ENCODE measurements at regions not wholly inside any gene's neighbourhood (a gene's known extent, or its start where the extent isn't known, plus 50 kb on each side); places are given as distances from the start of the nearest gene placed in this dataset.

DNA sequence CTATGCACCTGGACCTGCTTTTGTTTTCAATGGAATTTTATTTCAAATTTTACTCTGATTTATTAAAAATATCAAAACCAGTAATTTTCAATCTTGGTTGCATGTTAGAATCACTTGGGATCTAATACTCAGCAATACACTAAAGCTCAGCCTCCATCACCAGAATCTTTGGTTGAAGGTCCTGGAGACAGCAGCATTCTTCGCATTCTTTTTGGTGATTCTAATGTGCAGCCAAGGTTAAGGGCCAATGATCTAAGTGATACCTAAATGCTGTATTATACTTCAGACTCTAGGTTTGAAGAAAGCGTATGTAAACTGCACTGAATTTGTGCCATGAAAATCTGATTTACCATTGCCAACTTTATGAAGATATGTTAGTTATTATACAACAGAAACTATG is 493.1 kb downstream of the XIRP2 start:
- no peaks in the 10 kb centered on the region for H3K4me1 ChIP-seq (ENCODE audit: low read length)
- no peaks in the 10 kb centered on the region for H3K27me3 ChIP-seq (ENCODE audit: low read depth, low read length)
- no peak overlapping the region for H3K4me2 ChIP-seq (ENCODE audit: low read length)
- no peaks in the 10 kb centered on the region for H3K9me3 ChIP-seq (ENCODE audit: insufficient read depth, low read length)
- no peak overlapping the region for H3K4me3 ChIP-seq (ENCODE audit: low read length)
- no peak overlapping the region for H3K9ac ChIP-seq (ENCODE audit: low read length)
- TF ChIP-seq EZH2phosphoT487 (IDR thresholded peaks at IDR 0.05; ENCODE audit: low read depth) = no peak
- TF ChIP-seq, protein P1, sequence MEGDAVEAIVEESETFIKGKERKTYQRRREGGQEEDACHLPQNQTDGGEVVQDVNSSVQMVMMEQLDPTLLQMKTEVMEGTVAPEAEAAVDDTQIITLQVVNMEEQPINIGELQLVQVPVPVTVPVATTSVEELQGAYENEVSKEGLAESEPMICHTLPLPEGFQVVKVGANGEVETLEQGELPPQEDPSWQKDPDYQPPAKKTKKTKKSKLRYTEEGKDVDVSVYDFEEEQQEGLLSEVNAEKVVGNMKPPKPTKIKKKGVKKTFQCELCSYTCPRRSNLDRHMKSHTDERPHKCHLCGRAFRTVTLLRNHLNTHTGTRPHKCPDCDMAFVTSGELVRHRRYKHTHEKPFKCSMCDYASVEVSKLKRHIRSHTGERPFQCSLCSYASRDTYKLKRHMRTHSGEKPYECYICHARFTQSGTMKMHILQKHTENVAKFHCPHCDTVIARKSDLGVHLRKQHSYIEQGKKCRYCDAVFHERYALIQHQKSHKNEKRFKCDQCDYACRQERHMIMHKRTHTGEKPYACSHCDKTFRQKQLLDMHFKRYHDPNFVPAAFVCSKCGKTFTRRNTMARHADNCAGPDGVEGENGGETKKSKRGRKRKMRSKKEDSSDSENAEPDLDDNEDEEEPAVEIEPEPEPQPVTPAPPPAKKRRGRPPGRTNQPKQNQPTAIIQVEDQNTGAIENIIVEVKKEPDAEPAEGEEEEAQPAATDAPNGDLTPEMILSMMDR (IDR thresholded peaks at IDR 0.05; ENCODE audit: low read depth, low read length) = no peak
- H3K79me2 ChIP-seq (ENCODE audit: low read length) = no peaks in the 10 kb centered on the region
- H2AFZ ChIP-seq (ENCODE audit: low read depth, low read length) = no peak overlapping the region
- H3K27ac ChIP-seq (ENCODE audit: low read length) = no peak overlapping the region
- H4K20me1 ChIP-seq (ENCODE audit: insufficient read depth, low read length) = no peaks in the 10 kb centered on the region
- no peaks in the 10 kb centered on the region for H3K36me3 ChIP-seq (replicated peaks; ENCODE audit: low read depth, low read length)

DNA sequence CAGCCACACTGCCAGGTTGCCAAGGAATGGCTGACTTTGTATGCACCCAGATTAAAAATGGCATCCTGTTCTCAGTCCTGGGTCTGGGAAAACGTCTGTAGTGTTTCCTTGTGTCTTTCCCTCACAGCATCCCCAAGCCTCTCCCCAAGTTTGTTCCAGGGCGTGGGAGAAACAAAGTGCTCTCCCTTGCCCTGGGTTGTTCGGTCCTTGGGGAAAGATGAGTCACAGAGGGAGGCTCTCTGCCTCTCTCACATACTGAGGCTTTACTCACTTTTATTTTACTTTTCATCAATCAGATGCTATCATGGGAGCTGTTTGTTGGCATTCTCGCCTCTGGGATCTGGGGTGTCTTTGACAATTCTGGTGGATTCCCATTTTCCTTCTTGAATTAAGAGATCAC is 492.3 kb downstream of the XIRP2 start:
- Histone ChIP-seq H3K9me3 (ENCODE audit: insufficient read depth, low read length) (no peaks in the 10 kb centered on the region), H3K4me2 (ENCODE audit: low read length) (no peak overlapping the region), H3K27ac (ENCODE audit: low read length) (no peak overlapping the region), H3K9ac (ENCODE audit: low read length) (no peak overlapping the region), H4K20me1 (ENCODE audit: insufficient read depth, low read length) (no peaks in the 10 kb centered on the region), H2AFZ (ENCODE audit: low read depth, low read length) (no peak overlapping the region), H3K4me1 (ENCODE audit: low read length) (no peaks in the 10 kb centered on the region), H3K4me3 (ENCODE audit: low read length) (no peak overlapping the region), H3K27me3 (ENCODE audit: low read depth, low read length) (no peaks in the 10 kb centered on the region), H3K36me3 (replicated peaks; ENCODE audit: low read depth, low read length) (no peaks in the 10 kb centered on the region), H3K79me2 (ENCODE audit: low read length) (no peaks in the 10 kb centered on the region)
- TF ChIP-seq EZH2phosphoT487 (IDR thresholded peaks at IDR 0.05; ENCODE audit: low read depth) = no peak
- TF ChIP-seq, protein P1 (IDR thresholded peaks at IDR 0.05; ENCODE audit: low read depth, low read length) = no peak

DNA sequence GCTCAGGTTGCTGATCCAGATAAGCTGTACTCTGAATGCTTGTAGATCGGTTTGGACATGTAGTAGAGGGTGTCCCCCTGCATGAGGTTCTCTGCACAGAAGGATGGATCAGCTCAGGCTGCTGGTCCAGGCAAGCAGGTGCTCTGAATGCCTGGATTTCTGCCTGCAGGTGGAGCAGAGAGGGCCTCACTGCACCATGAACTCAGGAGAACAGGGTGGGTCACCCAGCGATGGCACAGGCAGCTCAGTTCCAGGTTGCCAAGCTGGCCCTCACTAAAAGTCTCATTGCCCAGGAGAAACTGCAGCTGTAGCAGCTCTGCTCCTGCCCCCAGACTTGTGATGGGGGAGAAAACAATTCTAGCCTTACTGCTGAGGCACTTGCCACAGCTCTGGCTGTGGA is 491.8 kb downstream of the XIRP2 start:
- H3K36me3 ChIP-seq (replicated peaks; ENCODE audit: low read depth, low read length) = no peaks in the 10 kb centered on the region
- no peak overlapping the region for H3K4me3 ChIP-seq (ENCODE audit: low read length)
- H3K27ac ChIP-seq (ENCODE audit: low read length) = no peak overlapping the region
- no peaks in the 10 kb centered on the region for H3K79me2 ChIP-seq (ENCODE audit: low read length)
- H3K4me2 ChIP-seq (ENCODE audit: low read length) = no peak overlapping the region
- no peaks in the 10 kb centered on the region for H3K27me3 ChIP-seq (ENCODE audit: low read depth, low read length)
- H4K20me1 ChIP-seq (ENCODE audit: insufficient read depth, low read length) = no peaks in the 10 kb centered on the region
- H2AFZ ChIP-seq (ENCODE audit: low read depth, low read length) = no peak overlapping the region
- no peak for TF ChIP-seq EZH2phosphoT487 (IDR thresholded peaks at IDR 0.05; ENCODE audit: low read depth)
- TF ChIP-seq, protein P1 (IDR thresholded peaks at IDR 0.05; ENCODE audit: low read depth, low read length) = no peak
- H3K4me1 ChIP-seq (ENCODE audit: low read length) = no peaks in the 10 kb centered on the region
- H3K9me3 ChIP-seq (ENCODE audit: insufficient read depth, low read length) = no peaks in the 10 kb centered on the region
- H3K9ac ChIP-seq (ENCODE audit: low read length) = no peak overlapping the region

DNA sequence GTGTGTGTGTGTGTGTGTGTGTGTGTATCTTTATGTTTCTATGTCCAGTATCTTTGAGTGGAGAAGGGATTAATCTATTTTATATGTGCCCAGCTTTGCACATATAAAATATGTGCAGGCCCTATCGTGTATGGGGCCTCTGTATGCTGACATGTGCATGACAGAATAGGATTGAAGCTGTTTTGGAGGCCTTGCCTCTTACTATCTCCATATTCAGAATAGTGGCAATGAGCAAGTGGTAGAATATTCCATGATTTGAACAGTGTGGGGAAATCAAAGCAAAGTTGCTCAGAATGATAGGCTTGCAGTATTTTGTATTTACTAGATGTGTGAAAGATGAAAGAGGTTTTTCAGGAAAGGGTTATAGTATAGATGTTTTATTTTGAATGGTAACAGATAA is 480.8 kb downstream of the XIRP2 start:
- H3K9me3 ChIP-seq (ENCODE audit: insufficient read depth, low read length) = no peaks in the 10 kb centered on the region
- H3K4me3 ChIP-seq (ENCODE audit: low read length) = no peak overlapping the region
- no peaks in the 10 kb centered on the region for H3K79me2 ChIP-seq (ENCODE audit: low read length)
- no peak overlapping the region for H3K27ac ChIP-seq (ENCODE audit: low read length)
- TF ChIP-seq EZH2phosphoT487 (IDR thresholded peaks at IDR 0.05; ENCODE audit: low read depth) = no peak
- TF ChIP-seq, protein P1 (IDR thresholded peaks at IDR 0.05; ENCODE audit: low read depth, low read length) = no peak
- H3K36me3 ChIP-seq (replicated peaks; ENCODE audit: low read depth, low read length) = no peaks in the 10 kb centered on the region
- no peak overlapping the region for H2AFZ ChIP-seq (ENCODE audit: low read depth, low read length)
- no peaks in the 10 kb centered on the region for H4K20me1 ChIP-seq (ENCODE audit: insufficient read depth, low read length)
- H3K4me1 ChIP-seq (ENCODE audit: low read length) = no peaks in the 10 kb centered on the region
- H3K9ac ChIP-seq (ENCODE audit: low read length) = no peak overlapping the region
- H3K27me3 ChIP-seq (ENCODE audit: low read depth, low read length) = no peaks in the 10 kb centered on the region
- H3K4me2 ChIP-seq (ENCODE audit: low read length) = no peak overlapping the region

Measured in OCI-LY3 (cell line).